HG03159 (cell line): ENCODE measurements at regions not wholly inside any gene's neighbourhood (a gene's known extent, or its start where the extent isn't known, plus 50 kb on each side); places are given as distances from the start of the nearest gene placed in this dataset.

Source experiments
- ATAC-seq: cut with Tn5 transposase; IDR thresholded peaks from one replicate; pipeline ENCODE4 v1.9.1; 2021; ENCODE audit warnings: mild to moderate bottlenecking, moderate library complexity; ENCODE audit not compliant: unreplicated experiment

GRCh38 chr17:79187186-79187585 is 112.6 kb downstream of the ENGASE start:
- no peak for ATAC-seq

- no peak for ATAC-seq
These were observed 111.8 kb downstream of the ENGASE start for GRCh38 chr17:79186406-79186805.

GRCh38 chr17:79185671-79186070 is 111.0 kb downstream of the ENGASE start:
- ATAC-seq, result no peak

- no peak for ATAC-seq
These were observed 109.6 kb downstream of the ENGASE start for GRCh38 chr17:79184219-79184618.

- no peak for ATAC-seq
These were observed 108.9 kb downstream of the ENGASE start for GRCh38 chr17:79183293-79184158.

GRCh38 chr17:79183043-79183292 is 108.3 kb downstream of the ENGASE start:
- ATAC-seq, result no peak

GRCh38 chr17:79182176-79183042 is 107.8 kb downstream of the ENGASE start:
- ATAC-seq, result no peak

- ATAC-seq, result no peak
These were observed 105.9 kb downstream of the ENGASE start for GRCh38 chr17:79180358-79181005.

- ATAC-seq, result no peak
These were observed 104.7 kb downstream of the ENGASE start for GRCh38 chr17:79179334-79179733.

GRCh38 chr17:79177877-79178276 is 103.3 kb downstream of the ENGASE start:
- ATAC-seq, result no peak

GRCh38 chr17:79176792-79177601 is 102.4 kb downstream of the ENGASE start:
- ATAC-seq, result no peak

- no peak for ATAC-seq
These were observed 100.6 kb downstream of the ENGASE start for GRCh38 chr17:79174905-79175856.

GRCh38 chr17:79174193-79174765 is 99.7 kb downstream of the ENGASE start:
- ATAC-seq, result no peak

GRCh38 chr17:79171188-79171587 is 96.6 kb downstream of the ENGASE start:
- no peak for ATAC-seq

GRCh38 chr17:79169861-79170260 is 95.2 kb downstream of the ENGASE start:
- no peak for ATAC-seq

GRCh38 chr17:79169366-79169765 is 94.7 kb downstream of the ENGASE start:
- ATAC-seq, result no peak

- ATAC-seq, result no peak
These were observed 93.9 kb downstream of the ENGASE start for GRCh38 chr17:79168486-79169055.

GRCh38 chr17:79167486-79167885 is 92.9 kb downstream of the ENGASE start:
- ATAC-seq, result no peak
